ENCODE measurements at regions not wholly inside any gene's neighbourhood (a gene's known extent, or its start where the extent isn't known, plus 50 kb on each side); places are given as distances from the start of the nearest gene placed in this dataset.
"Not testable (repeated sequence)": the region's sequence is repeated elsewhere in the genome, so short reads cannot be mapped to it uniquely, and the experiment has no call there.

DNA sequence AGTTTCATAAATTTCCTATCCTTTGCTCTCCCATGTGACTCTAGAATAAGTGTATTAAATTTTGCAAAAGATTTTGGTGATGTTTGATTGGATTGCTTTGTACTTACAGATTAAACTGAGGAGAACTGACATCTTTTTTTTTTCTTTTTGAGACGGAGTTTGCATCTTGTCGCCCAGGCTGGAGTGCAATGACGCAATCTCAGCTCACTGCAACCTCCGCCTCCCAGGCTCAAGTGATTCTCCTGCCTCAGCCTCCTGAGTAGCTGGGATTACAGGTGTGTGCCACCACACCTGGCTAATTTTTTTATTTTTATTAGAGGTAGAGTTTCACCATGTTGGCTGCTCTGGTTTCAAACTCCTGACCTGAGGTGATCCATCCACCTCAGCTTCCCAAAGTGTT is 121.4 kb upstream of the LARP1 start:
- TF ChIP-seq POLR2A, POLR2AphosphoS5, POU2F2 (IDR thresholded peaks at IDR 0.05; ENCODE audit: low read depth, low read length): not testable (repeated sequence)
